Right ventricle myocardium inferior (tissue), 1 donor: ENCODE measurements at regions not wholly inside any gene's neighbourhood (a gene's known extent, or its start where the extent isn't known, plus 50 kb on each side); places are given as distances from the start of the nearest gene placed in this dataset.

ENCODE experiments used
- ATAC-seq: fragments of 200-7000 bp; cut with Tn5 transposase; one replicate; pipeline ENCODE4 v1.9.1; 2020; ENCODE audit warnings: mild to moderate bottlenecking, moderate library complexity
- DNase-seq: peaks from one replicate; pipeline ENCODE4 v3.0.0; 2021; ENCODE audit errors: missing footprints
- intact Hi-C: fragments of 100-400 bp; cut with DNase I; formaldehyde crosslinking; loops from one replicate; pipeline ENCODE4 v1.11.0; 2022
- donor health status: DM: no; HTN: yes; CAD: no; lungs with severe emphysema.

GRCh38 chr3:189027626-189028155, 144.1 kb upstream of the TPRG1 start:
- no peak for DNase-seq
- intact Hi-C loops = no loop called here
- no peak for ATAC-seq

DNA sequence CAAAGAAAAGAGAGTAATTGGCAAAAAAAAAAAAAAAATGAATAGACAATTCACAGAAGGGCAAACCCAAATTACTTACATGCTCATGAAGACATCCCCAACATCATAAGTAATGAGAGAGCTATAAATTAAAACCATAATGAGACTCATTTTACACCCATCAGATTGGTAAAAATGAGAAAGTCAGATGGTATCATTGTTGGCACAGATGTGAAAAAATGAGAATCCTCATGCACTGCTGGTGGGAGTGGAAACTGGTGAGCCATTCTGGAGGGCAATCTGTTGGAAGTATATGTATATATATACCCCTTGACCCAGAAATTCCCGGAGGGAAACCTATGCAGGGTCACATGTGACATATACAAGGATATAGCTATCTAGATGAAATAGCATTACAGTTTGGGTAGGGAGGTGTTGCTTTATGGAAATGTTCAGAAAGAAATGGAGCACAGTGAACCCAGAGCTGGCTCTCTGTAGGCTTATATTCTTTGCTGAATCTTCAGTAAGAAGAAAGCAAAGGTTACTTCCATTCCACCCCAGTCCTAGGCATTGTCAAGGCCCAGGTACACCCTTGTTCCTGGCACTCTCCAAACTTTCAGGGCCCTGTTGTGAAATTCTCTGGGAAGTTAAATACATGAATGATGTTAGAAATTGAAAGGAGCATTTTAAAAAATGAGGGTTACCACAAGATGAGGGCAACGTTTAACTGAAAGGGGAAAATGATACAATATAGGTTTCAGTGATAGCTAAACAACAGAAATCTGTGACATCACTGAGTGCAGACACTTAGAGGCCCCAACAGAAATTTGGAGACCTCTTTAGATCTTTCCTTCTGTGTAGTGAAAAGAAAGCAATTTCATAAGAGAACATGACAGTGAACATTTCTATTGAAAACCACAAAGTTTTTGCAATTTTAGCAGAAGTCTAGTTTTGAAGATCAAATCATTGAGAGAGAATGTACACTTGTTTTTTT, 132.7 kb upstream of the TPRG1 start:
- DNase-seq (no peak), ATAC-seq (no peak)
- intact Hi-C loops = no loop called here

DNA sequence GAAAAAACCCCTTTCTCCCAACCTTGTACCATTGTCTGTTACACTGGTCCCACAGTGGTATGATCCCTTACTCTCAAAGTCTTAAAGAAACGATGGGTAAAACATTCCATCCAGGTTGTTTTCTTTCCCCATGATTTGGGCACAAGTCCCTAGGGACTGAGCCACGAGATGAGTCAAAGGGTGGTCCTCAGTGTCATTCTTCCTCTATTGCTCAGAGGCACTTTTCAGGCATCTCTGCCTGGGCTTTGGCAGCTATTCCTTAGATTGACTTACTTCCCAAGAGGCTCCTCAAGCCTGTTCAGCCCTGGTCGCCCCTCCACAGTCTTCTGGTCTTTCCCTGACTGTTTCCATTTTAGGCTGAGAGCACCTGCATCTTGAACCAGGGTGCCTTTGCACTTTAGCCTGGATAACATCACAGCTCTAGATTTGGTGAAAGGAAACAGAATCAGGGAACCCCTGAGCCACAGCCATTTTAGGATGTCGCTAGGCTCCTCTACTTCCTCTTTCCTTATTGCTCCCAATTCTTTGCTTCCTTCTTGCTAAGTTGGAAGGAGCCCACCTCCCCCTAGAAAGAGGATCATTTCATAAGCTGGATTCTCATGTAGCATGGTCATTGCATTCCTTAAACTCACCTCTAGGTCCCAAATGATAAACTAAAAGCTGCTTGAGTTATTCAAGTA, 131.0 kb upstream of the TPRG1 start:
- DNase-seq (no peak), ATAC-seq (no peak)
- intact Hi-C loops = loop anchor here (5.0 kb wide), 1 partner anchor 107 kb away; no protein-coding TSS in a partner anchor

GRCh38 chr3:189041482-189042090, 130.2 kb upstream of the TPRG1 start:
- DNase-seq = no peak
- ATAC-seq = no peak
- intact Hi-C loops = loop anchor here (5.0 kb wide), 1 partner anchor 106 kb away; no protein-coding TSS in a partner anchor

DNA sequence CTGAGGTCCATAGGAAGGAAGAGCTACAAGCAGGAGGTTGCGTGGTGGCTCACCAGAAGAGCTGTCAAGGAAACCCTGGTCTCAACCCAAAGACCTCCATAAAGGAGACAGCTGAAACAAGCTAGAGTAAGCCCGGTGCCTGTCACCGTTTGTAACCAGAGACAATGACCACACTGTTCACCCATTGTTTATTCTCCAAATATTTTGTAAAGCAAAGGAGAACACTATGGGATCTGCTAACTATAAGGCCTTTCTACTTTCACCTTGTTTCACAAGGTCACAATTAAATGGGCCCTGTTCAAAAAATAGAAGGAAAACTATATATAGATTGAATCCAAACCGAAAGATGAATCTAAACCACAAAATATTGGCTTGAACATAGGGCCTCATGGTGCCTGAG, 128.9 kb upstream of the TPRG1 start:
- no peak for ATAC-seq
- intact Hi-C loops = loop anchor here (5.0 kb wide), 1 partner anchor 104 kb away; no protein-coding TSS in a partner anchor
- no peak for DNase-seq

- intact Hi-C loops = no loop called here
- DNase-seq (no peak), ATAC-seq (no peak)
Measured at GRCh38 chr3:189049458-189050236, 122.1 kb upstream of the TPRG1 start.

DNA sequence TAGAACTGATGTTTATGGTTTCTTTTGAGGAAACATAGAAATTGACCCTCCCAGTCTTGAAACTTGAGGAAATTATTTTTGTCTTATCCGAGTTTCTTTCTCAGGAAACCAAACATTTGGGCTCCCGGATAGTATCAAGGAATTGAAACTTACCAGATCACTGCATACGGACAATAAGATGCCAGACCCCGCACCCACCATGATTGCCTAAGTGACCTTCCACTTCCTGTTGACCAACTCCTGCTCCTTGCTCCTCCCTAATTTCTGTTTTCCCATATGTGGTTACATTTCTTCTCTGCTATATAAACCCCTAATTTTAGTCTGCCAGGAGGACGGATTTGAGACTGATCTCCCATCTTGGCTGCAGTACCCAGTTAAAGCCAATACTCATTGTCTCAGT, 118.4 kb upstream of the TPRG1 start:
- ATAC-seq (no peak), DNase-seq (no peak)
- intact Hi-C loops = no loop called here

GRCh38 chr3:189056646-189057335, 115.0 kb upstream of the TPRG1 start:
- DNase-seq = no peak
- peak; percentile 72 for ATAC-seq
- intact Hi-C loops = no loop called here

DNA sequence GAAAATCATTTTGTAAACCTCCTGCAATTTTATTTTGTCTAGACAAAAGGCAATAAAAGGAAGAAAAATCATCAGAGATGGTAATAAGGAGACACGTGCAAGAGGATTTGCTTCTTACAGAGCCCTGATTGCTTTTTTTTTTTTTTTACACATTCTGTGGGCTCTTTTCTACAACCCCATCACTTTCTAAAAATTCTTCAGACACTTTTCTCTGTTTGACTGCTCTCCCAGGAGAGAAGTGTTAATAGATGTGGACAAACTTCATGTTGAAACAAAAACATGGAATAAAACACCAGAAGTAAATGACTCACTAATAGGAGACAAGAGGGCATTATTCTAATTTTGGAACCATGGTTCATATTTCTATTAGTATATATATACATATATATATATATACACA, 114.4 kb upstream of the TPRG1 start:
- DNase-seq (no peak), ATAC-seq (peak; percentile 59)
- intact Hi-C loops = no loop called here

DNA sequence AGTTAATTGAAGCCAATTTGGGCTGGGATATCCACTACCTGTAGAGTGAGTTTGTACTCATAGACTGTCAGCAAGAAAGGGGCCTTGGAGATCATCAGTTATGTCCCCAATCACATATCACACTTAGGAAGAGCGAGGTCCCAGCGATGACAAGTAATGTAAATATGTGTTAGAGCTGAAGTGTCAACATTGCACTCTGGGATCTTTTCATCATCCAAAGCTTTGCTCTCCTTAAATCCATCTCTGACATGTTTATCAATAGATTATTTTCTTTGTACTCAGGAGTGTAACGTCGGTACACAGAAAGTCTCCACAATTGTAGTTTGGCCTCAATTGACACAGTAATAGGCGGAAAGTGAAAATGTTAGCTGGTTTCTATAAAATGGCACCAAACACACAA, 113.7 kb upstream of the TPRG1 start:
- intact Hi-C loops = no loop called here
- ATAC-seq (no peak), DNase-seq (no peak)

DNA sequence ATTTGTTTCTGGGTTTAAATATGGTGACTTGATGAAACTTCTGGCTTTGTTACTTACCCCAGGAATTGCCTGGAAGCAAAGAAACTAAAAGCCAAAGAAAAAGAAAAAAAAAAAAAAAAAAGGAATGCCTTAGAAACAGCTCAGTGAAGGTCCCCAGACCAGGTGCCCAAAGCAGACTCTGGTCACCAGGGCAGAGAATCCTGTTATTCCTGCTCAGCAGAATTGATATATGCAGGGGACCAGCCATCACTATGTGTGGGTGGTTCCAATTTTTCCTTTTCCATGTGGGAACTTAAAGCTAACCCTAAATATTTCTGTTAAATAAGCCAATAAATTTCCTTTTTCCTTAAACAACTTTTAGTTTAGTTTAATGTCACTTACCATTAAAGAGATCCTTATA, 100.8 kb upstream of the TPRG1 start:
- DNase-seq = no peak
- ATAC-seq = no peak
- intact Hi-C loops = no loop called here

GRCh38 chr3:189071446-189071845, 100.3 kb upstream of the TPRG1 start:
- ATAC-seq = no peak
- intact Hi-C loops = no loop called here

GRCh38 chr3:189076449-189076848, 95.3 kb upstream of the TPRG1 start:
- no peak for DNase-seq

More at GRCh38 chr3:189071446-189071845, 100.3 kb upstream of the TPRG1 start:
- DNase-seq = no peak

DNA sequence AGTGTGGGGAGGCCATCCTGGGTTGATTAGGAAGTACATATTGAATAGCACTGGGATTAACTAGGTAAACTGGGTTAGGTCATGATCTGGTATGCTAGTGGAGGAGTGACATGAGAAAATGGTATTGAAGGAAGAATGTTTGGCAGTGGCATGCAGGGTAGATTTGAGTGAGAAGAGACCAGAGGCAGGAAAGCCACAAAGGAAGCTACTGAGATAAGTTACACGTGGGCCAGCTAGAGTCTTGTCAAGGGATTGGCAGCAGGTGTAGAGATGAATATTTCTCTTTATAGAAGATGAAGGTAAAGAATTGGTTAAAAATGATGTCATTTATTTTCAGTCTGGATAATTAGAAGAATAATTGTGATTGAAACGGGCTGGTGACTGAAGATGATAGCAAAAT, 91.0 kb upstream of the TPRG1 start:
- ATAC-seq (no peak), DNase-seq (no peak)
- intact Hi-C loops = no loop called here

More at GRCh38 chr3:189076449-189076848, 95.3 kb upstream of the TPRG1 start:
- intact Hi-C loops = no loop called here
- ATAC-seq = no peak

GRCh38 chr3:189082666-189083427, 88.9 kb upstream of the TPRG1 start:
- intact Hi-C loops = no loop called here
- ATAC-seq (no peak), DNase-seq (no peak)

DNA sequence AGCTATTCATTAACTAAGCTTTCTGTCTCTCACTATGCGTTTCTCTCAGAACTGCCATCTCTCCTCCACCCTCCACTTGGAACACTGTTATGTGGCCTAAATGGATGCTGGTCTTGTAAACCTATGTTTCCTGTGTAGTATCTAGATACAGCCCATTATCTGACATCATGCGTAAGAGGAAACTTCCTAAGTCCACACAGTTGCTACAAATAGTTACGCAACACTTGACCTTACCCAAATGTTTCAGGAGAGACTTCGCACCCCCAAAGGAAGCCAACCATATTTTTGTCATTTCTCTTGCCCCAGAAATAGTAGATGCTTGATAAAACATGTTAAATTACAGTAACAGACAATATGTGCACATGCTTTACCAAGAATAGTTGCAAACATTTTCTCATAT, 87.2 kb upstream of the TPRG1 start:
- no peak for ATAC-seq
- intact Hi-C loops = no loop called here
- DNase-seq = no peak

DNA sequence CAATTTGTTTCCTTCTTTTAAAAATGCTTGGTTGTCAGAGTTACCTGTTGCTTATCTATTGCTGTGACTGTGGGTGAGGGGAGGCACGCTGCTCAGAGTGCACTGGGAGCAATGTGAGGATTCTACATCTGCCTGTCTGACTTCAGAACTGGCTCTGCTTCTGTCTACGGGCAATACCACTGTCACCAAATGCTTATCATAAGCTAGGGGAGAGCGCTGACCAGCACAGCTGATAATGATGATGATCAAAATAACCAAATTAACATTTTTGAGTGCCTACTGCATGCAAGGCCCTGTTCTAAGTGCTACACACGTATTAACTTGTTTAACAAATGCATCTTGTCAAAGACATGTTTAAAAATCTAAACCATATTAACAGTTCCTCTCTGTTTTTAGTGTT, 79.2 kb upstream of the TPRG1 start:
- DNase-seq = no peak
- ATAC-seq = no peak
- intact Hi-C loops = no loop called here
